ENCODE measurements at regions not wholly inside any gene's neighbourhood (a gene's known extent, or its start where the extent isn't known, plus 50 kb on each side); places are given as distances from the start of the nearest gene placed in this dataset.

DNA sequence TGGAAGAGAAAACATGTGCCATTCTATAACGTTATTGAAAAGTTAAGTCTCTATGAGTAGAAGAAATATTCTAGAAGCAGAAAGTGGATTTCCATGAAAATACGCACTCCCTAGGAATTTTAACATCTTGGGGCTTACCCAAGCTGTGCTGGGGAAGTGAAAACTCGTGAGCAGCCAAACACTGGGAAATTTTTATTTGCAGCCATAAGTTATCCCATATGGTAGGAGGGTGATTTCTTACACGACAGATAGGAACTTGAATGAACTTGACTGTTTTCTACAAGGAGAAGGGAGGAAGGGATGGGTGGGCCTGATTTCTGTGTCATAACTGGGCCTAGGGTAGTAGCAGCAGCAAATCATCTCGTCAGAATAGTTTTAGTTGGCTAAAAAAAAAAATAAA, 272.6 kb downstream of the ETAA1 start:
- in situ Hi-C loops (cut with MboI; ENCODE audit: low sequenced_read_pairs, unreplicated experiment) = no loop called here

GRCh38 chr2:67670747-67671183, 273.6 kb downstream of the ETAA1 start:
- TF ChIP-seq, protein P1, sequence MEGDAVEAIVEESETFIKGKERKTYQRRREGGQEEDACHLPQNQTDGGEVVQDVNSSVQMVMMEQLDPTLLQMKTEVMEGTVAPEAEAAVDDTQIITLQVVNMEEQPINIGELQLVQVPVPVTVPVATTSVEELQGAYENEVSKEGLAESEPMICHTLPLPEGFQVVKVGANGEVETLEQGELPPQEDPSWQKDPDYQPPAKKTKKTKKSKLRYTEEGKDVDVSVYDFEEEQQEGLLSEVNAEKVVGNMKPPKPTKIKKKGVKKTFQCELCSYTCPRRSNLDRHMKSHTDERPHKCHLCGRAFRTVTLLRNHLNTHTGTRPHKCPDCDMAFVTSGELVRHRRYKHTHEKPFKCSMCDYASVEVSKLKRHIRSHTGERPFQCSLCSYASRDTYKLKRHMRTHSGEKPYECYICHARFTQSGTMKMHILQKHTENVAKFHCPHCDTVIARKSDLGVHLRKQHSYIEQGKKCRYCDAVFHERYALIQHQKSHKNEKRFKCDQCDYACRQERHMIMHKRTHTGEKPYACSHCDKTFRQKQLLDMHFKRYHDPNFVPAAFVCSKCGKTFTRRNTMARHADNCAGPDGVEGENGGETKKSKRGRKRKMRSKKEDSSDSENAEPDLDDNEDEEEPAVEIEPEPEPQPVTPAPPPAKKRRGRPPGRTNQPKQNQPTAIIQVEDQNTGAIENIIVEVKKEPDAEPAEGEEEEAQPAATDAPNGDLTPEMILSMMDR (IDR thresholded peaks at IDR 0.05; ENCODE audit: borderline replicate concordance, control extremely low read depth, extremely low read depth, insufficient read depth, missing control alignments) = no peak
- in situ Hi-C loops (cut with MboI; ENCODE audit: low sequenced_read_pairs, unreplicated experiment) = no loop called here
- DNase-seq (ENCODE audit: low spot score) = no peak

More for the DNA sequence above, 272.6 kb downstream of the ETAA1 start:
- TF ChIP-seq, protein P1 (IDR thresholded peaks at IDR 0.05; ENCODE audit: borderline replicate concordance, control extremely low read depth, extremely low read depth, insufficient read depth, missing control alignments) = no peak
- DNase-seq (ENCODE audit: low spot score) = no peak

DNA sequence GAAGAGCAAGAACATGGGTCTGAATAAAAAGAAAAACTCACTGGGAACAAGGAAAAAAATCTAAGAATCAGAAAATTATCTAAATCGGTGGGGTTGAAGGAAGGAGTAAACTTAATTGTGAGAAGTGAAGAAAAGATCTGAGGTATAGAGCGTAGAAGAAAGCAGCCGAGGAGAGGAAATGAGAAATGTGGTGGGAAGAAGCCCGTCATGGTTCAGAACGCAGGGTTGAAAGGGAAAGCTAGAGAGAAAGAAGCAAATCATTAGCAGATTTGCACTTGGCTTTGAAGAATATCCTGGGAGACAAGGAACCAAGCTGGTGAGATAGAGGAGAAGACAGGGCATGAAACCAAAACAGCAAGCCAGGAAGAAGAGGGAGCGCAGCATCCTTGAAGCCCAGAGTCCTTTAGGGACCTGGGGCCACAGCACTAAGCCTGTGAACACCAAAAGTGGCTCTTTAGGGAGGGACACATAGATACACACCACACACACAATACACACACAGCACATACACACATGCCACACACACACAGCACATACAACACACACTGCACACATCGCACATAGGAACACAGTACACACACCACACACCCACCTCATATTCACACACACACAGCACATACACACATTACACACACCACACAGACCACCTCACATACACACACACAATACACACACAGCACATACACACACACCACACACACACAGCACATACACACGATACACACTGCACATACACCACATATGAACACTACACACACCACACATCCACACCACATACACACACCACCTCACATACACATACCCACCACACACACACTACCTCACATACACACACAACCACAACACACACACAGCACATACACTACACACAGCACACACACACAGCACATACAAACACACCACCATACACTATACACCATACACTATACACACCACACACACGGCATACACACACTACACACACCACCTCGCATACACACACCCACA, 274.6 kb downstream of the ETAA1 start:
- no peak for DNase-seq (ENCODE audit: low spot score)
- TF ChIP-seq, protein P1 (IDR thresholded peaks at IDR 0.05; ENCODE audit: borderline replicate concordance, control extremely low read depth, extremely low read depth, insufficient read depth, missing control alignments) = no peak
- in situ Hi-C loops (cut with MboI; ENCODE audit: low sequenced_read_pairs, unreplicated experiment) = no loop called here

DNA sequence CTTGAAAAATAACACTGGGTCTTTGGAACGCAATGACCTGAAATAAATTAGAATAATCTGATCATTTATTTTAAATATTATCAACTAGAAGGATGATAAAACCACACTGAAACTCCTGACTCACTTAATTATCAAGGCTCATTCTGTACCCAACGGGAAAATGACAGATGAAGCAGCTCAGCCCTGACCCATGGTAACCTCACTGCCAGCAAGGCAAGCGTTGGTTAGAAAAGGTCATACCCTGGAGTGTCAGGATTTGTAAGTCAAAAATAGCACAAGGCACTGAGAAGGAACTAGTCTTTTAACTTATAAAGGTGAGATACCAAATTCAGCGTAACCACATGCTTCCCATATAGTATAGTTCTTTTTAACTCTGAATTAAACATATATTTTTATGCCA, 277.5 kb downstream of the ETAA1 start:
- TF ChIP-seq, protein P1 (IDR thresholded peaks at IDR 0.05; ENCODE audit: borderline replicate concordance, control extremely low read depth, extremely low read depth, insufficient read depth, missing control alignments) = no peak
- no peak for DNase-seq (ENCODE audit: low spot score)
- in situ Hi-C loops (cut with MboI; ENCODE audit: low sequenced_read_pairs, unreplicated experiment) = no loop called here

DNA sequence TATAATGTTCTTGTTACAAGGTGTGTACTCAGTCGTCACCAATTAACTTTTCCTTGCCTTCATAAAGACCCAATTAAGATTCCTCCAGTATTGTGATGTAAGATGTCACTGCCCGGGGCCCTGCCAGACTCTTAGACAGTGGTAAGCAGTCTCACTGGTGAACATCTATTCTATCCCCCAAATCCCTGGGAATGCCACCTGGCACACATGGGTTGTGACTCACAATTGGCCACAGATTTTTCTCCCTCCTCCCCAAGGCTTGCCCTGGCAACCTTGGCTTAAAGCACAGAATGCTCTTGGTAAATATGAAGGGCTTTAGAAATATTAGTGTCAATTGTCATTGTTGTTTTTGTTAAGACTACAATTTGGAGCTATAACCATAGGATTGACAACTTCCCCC, 287.9 kb downstream of the ETAA1 start:
- no peak for DNase-seq (ENCODE audit: low spot score)
- TF ChIP-seq, protein P1 (IDR thresholded peaks at IDR 0.05; ENCODE audit: borderline replicate concordance, control extremely low read depth, extremely low read depth, insufficient read depth, missing control alignments) = no peak
- in situ Hi-C loops (cut with MboI; ENCODE audit: low sequenced_read_pairs, unreplicated experiment) = no loop called here

- in situ Hi-C loops (cut with MboI; ENCODE audit: low sequenced_read_pairs, unreplicated experiment) = no loop called here
- TF ChIP-seq, protein P1 (IDR thresholded peaks at IDR 0.05; ENCODE audit: borderline replicate concordance, control extremely low read depth, extremely low read depth, insufficient read depth, missing control alignments) = no peak
- DNase-seq (ENCODE audit: low spot score) = no peak
These were observed 289.1 kb downstream of the ETAA1 start for GRCh38 chr2:67686254-67686653.

Data from GM13976 (cell line).